HUES6 (cell line): ENCODE measurements at regions not wholly inside any gene's neighbourhood (a gene's known extent, or its start where the extent isn't known, plus 50 kb on each side); places are given as distances from the start of the nearest gene placed in this dataset.

Experiments
- H3K27ac ChIP-seq: 2 replicates; pipeline ENCODE4 v1.7.0; 2013; ENCODE audit warnings: low read depth, mild to moderate bottlenecking, low read length, inconsistent platforms
- H3K27me3 ChIP-seq: 2 replicates; pipeline ENCODE4 v1.6.1; 2013; ENCODE audit warnings: low read length; ENCODE audit not compliant: control insufficient read depth, insufficient read depth
- H3K36me3 ChIP-seq: 2 replicates; pipeline ENCODE4 v1.6.1; 2013; ENCODE audit warnings: low read length; ENCODE audit not compliant: control insufficient read depth, insufficient read depth
- H3K4me1 ChIP-seq: 2 replicates; pipeline ENCODE4 v1.6.1; 2013; ENCODE audit warnings: low read length; ENCODE audit not compliant: control insufficient read depth, insufficient read depth
- H3K4me3 ChIP-seq: 2 replicates; pipeline ENCODE4 v1.5.1; 2013; ENCODE audit warnings: low read depth, low read length
- H3K9ac ChIP-seq: one replicate; pipeline ENCODE4 v1.6.1; 2013; ENCODE audit warnings: mild to moderate bottlenecking, low read length
- H3K9me3 ChIP-seq: 2 replicates; pipeline ENCODE4 v1.6.1; 2013; ENCODE audit warnings: low read depth, low read length; ENCODE audit not compliant: control insufficient read depth, insufficient read depth

DNA sequence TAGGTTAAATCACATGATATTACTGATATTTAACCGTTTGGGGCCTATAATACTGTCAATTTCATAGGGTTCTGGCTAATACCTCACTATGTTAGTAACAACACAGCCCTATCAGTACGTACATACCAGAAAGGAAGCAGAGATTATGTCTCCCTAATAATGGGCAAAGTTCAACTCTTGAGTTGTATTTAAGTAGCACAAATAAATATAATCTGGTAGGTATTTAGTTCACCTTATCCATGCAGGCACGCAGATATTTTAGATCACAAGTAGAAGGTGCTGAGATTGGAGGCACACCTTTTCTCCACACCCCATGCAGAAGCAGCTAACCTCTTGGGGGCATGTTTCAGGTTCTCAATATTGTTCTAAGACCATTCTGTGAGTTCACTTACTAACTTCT is 118.9 kb downstream of the IRS1 start:
- no peaks in the 10 kb centered on the region for H3K9me3 ChIP-seq
- no peak overlapping the region for H3K9ac ChIP-seq
- H3K4me1 ChIP-seq: no peaks in the 10 kb centered on the region; the same call in 1 of the 2 replicates
- no peak overlapping the region for H3K4me3 ChIP-seq
- H3K27me3 ChIP-seq: no peaks in the 10 kb centered on the region
- no peaks in the 10 kb centered on the region for H3K36me3 ChIP-seq
- H3K27ac ChIP-seq: no peak overlapping the region

DNA sequence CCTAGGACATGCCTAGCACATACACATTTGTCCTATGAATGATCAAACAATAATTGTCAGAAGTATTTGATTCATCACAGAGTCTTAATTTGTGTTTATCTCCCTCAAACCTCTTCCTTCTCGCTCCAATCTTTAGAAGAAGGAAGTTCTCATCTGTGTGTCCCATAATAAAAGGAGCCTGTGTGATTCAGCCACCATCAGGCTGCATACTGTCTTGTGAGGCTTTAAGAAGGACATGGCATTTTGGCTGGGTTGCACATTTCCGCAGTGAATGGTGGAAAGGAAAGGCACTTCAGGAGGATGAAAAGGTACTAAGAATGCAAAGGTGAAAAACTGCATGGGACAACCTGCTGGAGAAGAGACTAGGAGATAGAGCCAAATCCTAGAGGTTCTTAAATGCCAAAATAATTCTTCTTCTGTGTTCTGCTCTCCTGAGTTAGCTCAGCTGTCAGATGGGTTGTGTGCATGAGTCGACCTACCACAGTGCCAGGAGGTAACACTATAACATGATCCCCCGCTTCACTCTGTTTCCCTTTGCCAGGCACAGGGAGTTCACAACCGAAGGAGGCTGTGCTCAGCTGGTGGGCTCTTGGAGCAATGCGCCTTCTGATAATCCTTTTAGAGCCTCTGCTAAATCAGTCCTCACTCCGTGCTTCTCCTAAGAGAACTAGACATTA is 120.1 kb downstream of the IRS1 start:
- Histone ChIP-seq H3K27me3 (no peaks in the 10 kb centered on the region), H3K4me3 (no peak overlapping the region), H3K4me1 (no peaks in the 10 kb centered on the region; the same call in 1 of the 2 replicates), H3K9me3 (no peaks in the 10 kb centered on the region), H3K36me3 (no peaks in the 10 kb centered on the region), H3K27ac (no peak overlapping the region), H3K9ac (no peak overlapping the region)

DNA sequence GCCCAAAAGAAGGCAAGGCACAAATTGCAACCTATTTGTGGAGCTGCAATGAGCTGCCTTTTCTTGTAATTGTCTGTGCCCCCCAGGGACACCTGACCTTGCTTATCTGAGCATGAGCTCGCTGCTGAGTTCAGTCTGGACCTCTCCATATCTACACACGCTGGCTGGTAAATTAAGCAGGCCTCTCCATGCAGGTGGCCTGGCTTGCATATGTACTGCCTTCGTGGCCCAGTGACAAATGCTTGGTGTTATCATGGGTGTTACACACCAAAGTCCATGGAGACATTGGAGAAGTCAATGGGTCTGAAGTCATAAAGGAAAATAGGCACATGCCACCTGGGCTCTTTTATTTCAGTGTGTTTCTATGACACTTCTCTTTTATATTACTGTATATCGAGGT is 121.2 kb downstream of the IRS1 start:
- H3K27me3 ChIP-seq: no peaks in the 10 kb centered on the region
- H3K27ac ChIP-seq: no peak overlapping the region

DNA sequence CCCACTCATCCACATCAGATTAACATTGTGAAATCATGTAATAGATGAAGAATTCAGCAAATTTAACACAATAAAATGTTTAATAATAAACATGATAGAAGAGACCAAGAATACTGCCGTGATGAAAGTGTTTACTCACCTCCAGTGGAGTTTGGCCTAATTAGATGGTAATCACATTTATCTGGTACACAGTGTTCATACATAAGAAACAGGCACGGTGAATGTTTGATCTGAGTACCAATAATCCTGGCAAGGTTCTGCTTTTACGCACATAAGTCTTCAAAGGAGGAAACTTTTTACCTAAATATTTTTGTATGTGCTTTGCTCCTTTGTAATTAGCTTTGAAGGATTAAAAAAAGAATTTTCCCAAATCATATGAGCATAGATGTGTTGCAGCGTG is 122.5 kb downstream of the IRS1 start:
- Histone ChIP-seq H3K9me3 (no peaks in the 10 kb centered on the region), H3K4me3 (no peak overlapping the region), H3K36me3 (no peaks in the 10 kb centered on the region), H3K4me1 (no peaks in the 10 kb centered on the region; the same call in 1 of the 2 replicates), H3K27me3 (no peaks in the 10 kb centered on the region), H3K27ac (no peak overlapping the region), H3K9ac (no peak overlapping the region)

More for the DNA sequence above, 121.2 kb downstream of the IRS1 start:
- no peaks in the 10 kb centered on the region; the same call in 1 of the 2 replicates for H3K4me1 ChIP-seq
- H3K9ac ChIP-seq: no peak overlapping the region
- H3K36me3 ChIP-seq: no peaks in the 10 kb centered on the region
- no peaks in the 10 kb centered on the region for H3K9me3 ChIP-seq
- no peak overlapping the region for H3K4me3 ChIP-seq

DNA sequence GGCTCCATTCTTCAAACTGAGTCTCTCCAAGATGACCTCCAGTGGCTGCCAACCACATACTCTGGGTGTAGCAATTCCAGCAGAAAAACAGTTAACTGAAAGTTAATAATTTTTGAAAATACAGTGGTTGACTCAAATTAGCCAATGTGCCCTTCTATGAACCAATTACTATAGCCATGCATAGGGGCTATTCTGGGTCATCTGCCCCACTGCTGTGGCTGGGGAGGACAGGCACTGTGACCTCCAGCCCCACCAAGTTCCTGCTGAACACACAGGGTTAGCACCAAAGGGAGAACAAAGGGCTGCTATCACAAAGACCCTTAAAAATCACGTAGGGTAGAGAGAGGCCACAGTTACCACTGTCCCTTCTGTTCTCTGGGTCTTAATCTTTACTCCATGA is 123.0 kb downstream of the IRS1 start:
- no peaks in the 10 kb centered on the region for H3K27me3 ChIP-seq
- no peaks in the 10 kb centered on the region; the same call in 1 of the 2 replicates for H3K4me1 ChIP-seq
- no peak overlapping the region for H3K27ac ChIP-seq
- no peaks in the 10 kb centered on the region for H3K36me3 ChIP-seq
- H3K4me3 ChIP-seq: no peak overlapping the region
- no peaks in the 10 kb centered on the region for H3K9me3 ChIP-seq
- H3K9ac ChIP-seq: no peak overlapping the region

DNA sequence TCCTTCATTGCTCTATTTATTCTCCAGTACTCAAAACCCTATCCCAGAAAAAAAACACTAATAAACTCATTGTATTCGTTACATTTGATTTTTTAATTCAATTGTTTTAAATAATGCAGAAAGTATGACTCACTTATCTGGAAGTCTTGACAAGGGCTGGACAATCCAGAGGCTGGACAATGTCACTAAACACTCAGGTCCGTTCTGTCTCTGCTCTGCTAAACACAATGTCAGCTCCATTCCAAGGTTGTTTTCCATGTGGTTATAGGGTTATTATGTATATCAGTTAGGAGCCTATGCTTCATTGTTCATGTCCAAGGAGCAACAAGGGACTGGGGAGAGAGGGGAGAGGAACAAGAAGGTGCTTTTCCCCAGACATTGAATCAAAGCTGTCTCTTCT is 125.5 kb downstream of the IRS1 start:
- Histone ChIP-seq H3K4me1 (no peaks in the 10 kb centered on the region; the same call in 1 of the 2 replicates), H3K27ac (no peak overlapping the region), H3K27me3 (no peaks in the 10 kb centered on the region), H3K36me3 (no peaks in the 10 kb centered on the region), H3K4me3 (no peak overlapping the region), H3K9me3 (no peaks in the 10 kb centered on the region), H3K9ac (no peak overlapping the region)

DNA sequence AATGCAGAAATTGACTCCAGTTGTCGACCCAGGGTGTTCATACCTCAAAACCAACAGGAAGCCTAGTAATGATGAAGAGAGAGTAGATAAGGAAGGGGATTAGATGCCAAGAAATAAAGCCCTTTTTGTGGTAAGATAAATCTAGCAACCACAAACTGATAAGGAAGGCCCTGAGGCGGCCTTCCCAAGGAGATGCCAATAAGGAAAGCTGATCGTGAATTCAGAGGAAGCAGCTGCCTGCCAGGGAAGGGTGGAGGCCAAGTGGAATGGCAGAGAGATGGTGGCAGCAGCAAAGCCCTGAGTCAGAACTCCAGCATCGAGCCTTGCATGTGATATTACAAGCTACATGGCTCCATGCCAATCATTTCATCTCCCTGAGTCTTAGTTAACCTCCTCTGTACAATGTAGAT is 126.3 kb downstream of the IRS1 start:
- H3K27ac ChIP-seq: no peak overlapping the region
- H3K4me1 ChIP-seq: no peaks in the 10 kb centered on the region; the same call in 1 of the 2 replicates
- no peaks in the 10 kb centered on the region for H3K9me3 ChIP-seq
- no peak overlapping the region for H3K9ac ChIP-seq
- H3K36me3 ChIP-seq: no peaks in the 10 kb centered on the region
- no peak overlapping the region for H3K4me3 ChIP-seq
- H3K27me3 ChIP-seq: no peaks in the 10 kb centered on the region

DNA sequence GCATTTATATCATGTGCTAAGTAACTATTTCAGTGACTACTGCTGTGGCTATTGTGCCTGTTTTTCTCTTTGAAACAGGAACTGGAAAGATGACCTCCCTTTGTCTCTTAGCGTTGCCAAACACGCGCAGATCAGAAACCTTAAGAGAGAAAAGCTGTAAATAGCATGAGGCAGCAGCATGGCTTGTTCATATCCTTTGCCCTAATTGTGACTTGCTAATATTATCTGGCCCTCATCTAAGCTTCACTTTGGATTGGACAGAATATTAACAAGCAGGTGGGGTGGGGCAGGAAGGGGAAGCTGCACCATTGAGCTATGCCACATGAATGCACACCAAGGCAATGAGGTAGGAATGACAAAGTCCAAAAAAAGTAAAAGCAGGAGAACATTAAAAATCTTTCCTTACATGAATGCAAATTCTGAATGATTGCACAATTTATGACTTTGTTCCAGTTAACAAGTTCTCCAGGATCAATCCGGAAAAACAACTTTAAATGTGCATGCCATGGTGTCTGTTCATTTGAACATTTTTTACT is 128.4 kb downstream of the IRS1 start:
- Histone ChIP-seq H3K27me3 (no peaks in the 10 kb centered on the region), H3K36me3 (no peaks in the 10 kb centered on the region), H3K9me3 (no peaks in the 10 kb centered on the region), H3K4me1 (no peaks in the 10 kb centered on the region; the same call in 1 of the 2 replicates), H3K27ac (no peak overlapping the region), H3K4me3 (no peak overlapping the region), H3K9ac (no peak overlapping the region)

DNA sequence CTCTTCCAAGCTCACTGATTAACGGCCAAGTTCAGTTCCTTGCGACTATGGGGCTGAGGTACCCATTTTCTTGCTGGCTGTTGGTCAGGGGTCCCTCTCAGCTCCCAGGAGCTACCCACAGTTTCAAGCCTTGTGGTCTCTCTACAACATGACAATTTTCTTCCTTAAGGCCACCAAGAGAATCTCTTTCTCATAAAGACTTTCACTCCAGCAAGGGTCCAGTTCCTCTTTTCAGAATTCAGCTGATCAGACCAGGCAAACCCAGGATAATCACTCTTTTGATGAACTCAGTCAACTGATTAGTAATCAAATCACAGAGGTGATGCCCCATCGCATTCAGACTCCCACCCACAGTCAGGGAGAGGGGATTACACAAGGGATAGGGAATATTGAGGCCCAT is 129.7 kb downstream of the IRS1 start:
- Histone ChIP-seq H3K4me1 (no peaks in the 10 kb centered on the region; the same call in 1 of the 2 replicates), H3K27me3 (no peaks in the 10 kb centered on the region), H3K36me3 (no peaks in the 10 kb centered on the region), H3K9me3 (no peaks in the 10 kb centered on the region), H3K27ac (no peak overlapping the region), H3K4me3 (no peak overlapping the region), H3K9ac (no peak overlapping the region)

DNA sequence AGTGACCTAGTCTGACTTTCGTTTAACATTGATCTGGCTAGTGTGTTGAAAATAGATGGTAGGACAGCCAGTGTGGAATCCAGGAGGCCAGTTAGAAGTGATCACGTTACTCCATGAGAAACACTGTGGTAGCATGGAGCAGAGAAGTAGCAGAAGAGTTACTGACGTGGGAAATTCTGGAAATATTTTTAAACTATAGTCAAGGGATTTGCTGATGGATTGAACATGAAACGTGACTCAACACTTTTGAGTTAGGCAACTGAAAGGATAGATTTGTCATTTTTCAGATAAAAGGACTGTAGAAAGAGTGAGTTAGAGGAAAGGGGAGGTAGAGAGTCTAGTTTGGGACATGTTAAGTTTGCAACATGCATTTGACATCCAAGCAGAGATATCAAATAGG is 130.4 kb downstream of the IRS1 start:
- H3K36me3 ChIP-seq: no peaks in the 10 kb centered on the region
- H3K4me1 ChIP-seq: no peaks in the 10 kb centered on the region; the same call in 1 of the 2 replicates
- no peak overlapping the region for H3K27ac ChIP-seq
- H3K9ac ChIP-seq: no peak overlapping the region
- H3K27me3 ChIP-seq: no peaks in the 10 kb centered on the region
- H3K4me3 ChIP-seq: no peak overlapping the region
- no peaks in the 10 kb centered on the region for H3K9me3 ChIP-seq

DNA sequence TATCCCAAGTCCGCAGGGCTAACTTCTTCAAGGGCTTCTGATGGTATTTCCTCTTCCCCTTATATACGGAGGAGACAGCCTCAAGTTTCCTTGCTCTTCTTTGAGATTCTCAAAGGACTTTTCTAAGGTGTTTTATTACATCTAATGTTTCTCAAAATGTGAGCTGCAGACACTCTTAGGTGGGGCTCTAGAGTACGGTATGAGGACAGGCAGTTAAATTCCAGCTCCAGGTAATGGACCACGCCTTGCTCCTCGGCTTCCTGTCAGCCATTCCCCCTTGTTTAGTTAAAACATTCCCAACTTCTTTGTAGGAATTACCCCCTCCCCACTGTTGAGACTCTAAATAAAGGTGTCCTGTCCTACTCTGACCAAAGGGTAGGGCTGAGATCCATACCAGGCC is 131.9 kb downstream of the IRS1 start:
- H3K36me3 ChIP-seq: no peaks in the 10 kb centered on the region
- H3K27ac ChIP-seq: no peak overlapping the region
- no peak overlapping the region for H3K4me3 ChIP-seq
- no peaks in the 10 kb centered on the region for H3K4me1 ChIP-seq
- no peaks in the 10 kb centered on the region for H3K9me3 ChIP-seq
- H3K27me3 ChIP-seq: no peaks in the 10 kb centered on the region
- no peak overlapping the region for H3K9ac ChIP-seq
